ELR (cell line): ENCODE measurements at regions not wholly inside any gene's neighbourhood (a gene's known extent, or its start where the extent isn't known, plus 50 kb on each side); places are given as distances from the start of the nearest gene placed in this dataset.
"Not testable (repeated sequence)": the region's sequence is repeated elsewhere in the genome, so short reads cannot be mapped to it uniquely, and the experiment has no call there.

Source experiments
- DNase-seq: peaks from one replicate; pipeline ENCODE4 v3.0.0-alpha.2; 2015; ENCODE audit warnings: low read depth

GRCh38 chr12:41663598-41664265, 475.6 kb downstream of the PDZRN4 start:
- DNase-seq = peak; percentile 27

- no peak for DNase-seq
Measured at GRCh38 chr12:41661141-41661765, 473.1 kb downstream of the PDZRN4 start.

GRCh38 chr12:41656454-41656853, 468.3 kb downstream of the PDZRN4 start:
- no peak for DNase-seq

GRCh38 chr12:41653386-41654326, 465.5 kb downstream of the PDZRN4 start:
- no peak for DNase-seq

- no peak for DNase-seq
Measured at GRCh38 chr12:41652981-41653380, 464.9 kb downstream of the PDZRN4 start.

- no peak for DNase-seq
Measured at GRCh38 chr12:41645624-41646023, 457.5 kb downstream of the PDZRN4 start.

GRCh38 chr12:41642808-41643207, 454.7 kb downstream of the PDZRN4 start:
- not testable (repeated sequence) for DNase-seq

- no peak for DNase-seq
Measured at GRCh38 chr12:41636653-41637052, 448.5 kb downstream of the PDZRN4 start.

- no peak for DNase-seq
Measured at GRCh38 chr12:41635626-41636364, 447.7 kb downstream of the PDZRN4 start.

GRCh38 chr12:41634091-41634490, 446.0 kb downstream of the PDZRN4 start:
- DNase-seq = no peak

- no peak for DNase-seq
Measured at GRCh38 chr12:41629611-41630010, 441.5 kb downstream of the PDZRN4 start.

- DNase-seq = no peak
Measured at GRCh38 chr12:41627476-41627875, 439.4 kb downstream of the PDZRN4 start.

GRCh38 chr12:41624571-41624970, 436.5 kb downstream of the PDZRN4 start:
- peak; percentile 0 for DNase-seq
